Neural cell (in vitro differentiated cells): ENCODE measurements at regions not wholly inside any gene's neighbourhood (a gene's known extent, or its start where the extent isn't known, plus 50 kb on each side); places are given as distances from the start of the nearest gene placed in this dataset.

Source experiments
- EZH2 ChIP-seq: fragments of 200-600, 300-800 bp; shearing (Covaris generic), sonication (generic); IDR thresholded peaks from 2 replicates; pipeline ENCODE4 v1.6.1; 2014; ENCODE audit warnings: antibody characterized with exemption, low read length, borderline replicate concordance, mild to moderate bottlenecking; ENCODE audit not compliant: insufficient read depth, poor library complexity, severe bottlenecking
- MXI1 ChIP-seq: fragments of 450-650 bp; conservative IDR thresholded peaks from 2 replicates; pipeline ENCODE4 v1.6.1; 2014; ENCODE audit warnings: antibody characterized with exemption, mild to moderate bottlenecking; ENCODE audit not compliant: poor library complexity, severe bottlenecking
- POLR2AphosphoS5 ChIP-seq: IDR thresholded peaks from 2 replicates; pipeline ENCODE4 v1.6.1; 2012
- TAF1 ChIP-seq: IDR thresholded peaks from 2 replicates; pipeline ENCODE4 v1.6.1; 2012; ENCODE audit warnings: low read depth
- TF ChIP-seq, protein P1 (sequence below): fragments of 450-650 bp; IDR thresholded peaks from 2 replicates; pipeline ENCODE4 v1.5.1; 2014; ENCODE audit warnings: antibody characterized with exemption, mild to moderate bottlenecking, moderate library complexity; ENCODE audit not compliant: poor library complexity, severe bottlenecking

DNA sequence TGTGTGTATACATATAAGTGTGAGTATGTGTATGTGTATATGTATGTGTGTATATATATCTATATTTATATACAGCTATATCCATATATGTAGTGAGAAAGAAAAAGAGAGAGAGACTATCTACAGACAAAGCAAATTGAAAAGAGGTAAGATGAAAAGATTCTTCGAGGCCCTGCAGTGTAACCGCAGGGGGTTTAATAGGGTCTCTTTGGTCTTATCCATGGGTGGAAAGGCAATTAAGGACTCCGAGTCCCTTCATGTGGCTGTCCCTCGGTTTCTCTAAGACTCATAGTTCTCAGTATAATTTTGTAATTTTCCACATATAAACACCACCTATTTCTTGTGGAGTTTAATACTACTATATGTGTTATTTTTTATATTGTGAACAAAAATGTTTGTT is 50.6 kb upstream of the JAZF1 start:
- TF ChIP-seq, protein P1, sequence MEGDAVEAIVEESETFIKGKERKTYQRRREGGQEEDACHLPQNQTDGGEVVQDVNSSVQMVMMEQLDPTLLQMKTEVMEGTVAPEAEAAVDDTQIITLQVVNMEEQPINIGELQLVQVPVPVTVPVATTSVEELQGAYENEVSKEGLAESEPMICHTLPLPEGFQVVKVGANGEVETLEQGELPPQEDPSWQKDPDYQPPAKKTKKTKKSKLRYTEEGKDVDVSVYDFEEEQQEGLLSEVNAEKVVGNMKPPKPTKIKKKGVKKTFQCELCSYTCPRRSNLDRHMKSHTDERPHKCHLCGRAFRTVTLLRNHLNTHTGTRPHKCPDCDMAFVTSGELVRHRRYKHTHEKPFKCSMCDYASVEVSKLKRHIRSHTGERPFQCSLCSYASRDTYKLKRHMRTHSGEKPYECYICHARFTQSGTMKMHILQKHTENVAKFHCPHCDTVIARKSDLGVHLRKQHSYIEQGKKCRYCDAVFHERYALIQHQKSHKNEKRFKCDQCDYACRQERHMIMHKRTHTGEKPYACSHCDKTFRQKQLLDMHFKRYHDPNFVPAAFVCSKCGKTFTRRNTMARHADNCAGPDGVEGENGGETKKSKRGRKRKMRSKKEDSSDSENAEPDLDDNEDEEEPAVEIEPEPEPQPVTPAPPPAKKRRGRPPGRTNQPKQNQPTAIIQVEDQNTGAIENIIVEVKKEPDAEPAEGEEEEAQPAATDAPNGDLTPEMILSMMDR, result no peak
- TF ChIP-seq POLR2AphosphoS5 (no peak), MXI1 (no peak), EZH2 (no peak), TAF1 (no peak)
